Panc1 (cell line): ENCODE measurements at regions not wholly inside any gene's neighbourhood (a gene's known extent, or its start where the extent isn't known, plus 50 kb on each side); places are given as distances from the start of the nearest gene placed in this dataset.

Experiments
- POLR2AphosphoS5 ChIP-seq: IDR thresholded peaks from 2 replicates; pipeline ENCODE4 v1.6.1; 2012; ENCODE audit warnings: mild to moderate bottlenecking, low read depth, low read length, moderate library complexity
- REST ChIP-seq, 2 experiments: IDR thresholded peaks; 2 replicates each; pipeline ENCODE4 v1.6.1; 2011 to 2012; ENCODE audit warnings: low read depth in 2 of 2, control low read depth in 1 of 2, low read length in 1 of 2, mild to moderate bottlenecking in 1 of 2, moderate library complexity in 1 of 2; ENCODE audit not compliant: insufficient read depth in 1 of 2
- SIN3A ChIP-seq: IDR thresholded peaks from 2 replicates; pipeline ENCODE4 v1.6.1; 2012; ENCODE audit warnings: low read depth, mild to moderate bottlenecking, low read length, moderate library complexity, borderline replicate concordance; ENCODE audit not compliant: insufficient read depth
- TCF7L2 ChIP-seq: IDR thresholded peaks from 2 replicates; pipeline ENCODE4 v1.6.1; 2011; ENCODE audit warnings: mild to moderate bottlenecking, low read depth, low read length, inconsistent platforms
- TF ChIP-seq, protein P1 (sequence below): fragments of 450-650 bp; IDR thresholded peaks from 2 replicates; pipeline ENCODE4 v1.5.1; 2017; ENCODE audit warnings: mild to moderate bottlenecking

GRCh38 chr20:39150501-39150900 is 188.4 kb downstream of the DHX35 start:
- no peak for TF ChIP-seq REST (IDR thresholded peaks at IDR 0.05; ENCODE audit: insufficient read depth in 1 of 2, low read depth in 2 of 2, low read length in 1 of 2)
- TF ChIP-seq, protein P1, sequence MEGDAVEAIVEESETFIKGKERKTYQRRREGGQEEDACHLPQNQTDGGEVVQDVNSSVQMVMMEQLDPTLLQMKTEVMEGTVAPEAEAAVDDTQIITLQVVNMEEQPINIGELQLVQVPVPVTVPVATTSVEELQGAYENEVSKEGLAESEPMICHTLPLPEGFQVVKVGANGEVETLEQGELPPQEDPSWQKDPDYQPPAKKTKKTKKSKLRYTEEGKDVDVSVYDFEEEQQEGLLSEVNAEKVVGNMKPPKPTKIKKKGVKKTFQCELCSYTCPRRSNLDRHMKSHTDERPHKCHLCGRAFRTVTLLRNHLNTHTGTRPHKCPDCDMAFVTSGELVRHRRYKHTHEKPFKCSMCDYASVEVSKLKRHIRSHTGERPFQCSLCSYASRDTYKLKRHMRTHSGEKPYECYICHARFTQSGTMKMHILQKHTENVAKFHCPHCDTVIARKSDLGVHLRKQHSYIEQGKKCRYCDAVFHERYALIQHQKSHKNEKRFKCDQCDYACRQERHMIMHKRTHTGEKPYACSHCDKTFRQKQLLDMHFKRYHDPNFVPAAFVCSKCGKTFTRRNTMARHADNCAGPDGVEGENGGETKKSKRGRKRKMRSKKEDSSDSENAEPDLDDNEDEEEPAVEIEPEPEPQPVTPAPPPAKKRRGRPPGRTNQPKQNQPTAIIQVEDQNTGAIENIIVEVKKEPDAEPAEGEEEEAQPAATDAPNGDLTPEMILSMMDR, result no peak
- no peak for TF ChIP-seq POLR2AphosphoS5
- TF ChIP-seq SIN3A, result no peak
- no peak for TF ChIP-seq TCF7L2
